ENCODE measurements at regions not wholly inside any gene's neighbourhood (a gene's known extent, or its start where the extent isn't known, plus 50 kb on each side); places are given as distances from the start of the nearest gene placed in this dataset.

DNA sequence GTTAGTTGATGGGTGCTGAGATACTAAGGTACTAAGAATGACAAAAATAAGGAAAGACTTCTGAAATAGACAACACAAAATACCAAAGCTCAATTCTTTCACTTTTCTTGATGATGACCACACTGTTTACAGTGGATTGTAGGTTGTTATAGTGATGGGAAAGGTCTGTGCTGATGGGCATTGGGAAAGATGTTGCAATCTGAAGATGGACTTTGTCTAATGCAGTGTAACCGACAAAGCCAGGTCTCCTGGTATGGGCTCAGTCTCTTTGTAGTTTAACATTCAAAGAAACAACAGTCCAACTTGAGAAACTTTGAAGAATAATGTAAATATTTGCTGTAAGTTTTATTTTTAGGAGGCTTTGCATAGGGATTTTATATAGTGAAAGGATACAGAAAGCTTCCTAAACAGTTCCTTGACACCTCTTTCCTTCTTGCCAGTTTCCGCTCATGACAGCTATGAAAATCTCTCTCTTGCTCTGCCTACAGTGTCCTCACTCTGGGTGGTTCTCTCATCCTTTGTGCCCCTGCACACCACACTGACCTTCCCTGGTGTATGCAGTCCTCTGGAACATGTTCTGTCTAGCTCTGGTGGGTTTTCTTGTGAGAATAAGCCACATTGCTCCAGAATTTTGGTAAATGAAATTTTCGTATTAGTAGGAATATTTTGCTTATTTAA is 172.2 kb downstream of the KCNRG start (continued):
- TF ChIP-seq, protein P1, sequence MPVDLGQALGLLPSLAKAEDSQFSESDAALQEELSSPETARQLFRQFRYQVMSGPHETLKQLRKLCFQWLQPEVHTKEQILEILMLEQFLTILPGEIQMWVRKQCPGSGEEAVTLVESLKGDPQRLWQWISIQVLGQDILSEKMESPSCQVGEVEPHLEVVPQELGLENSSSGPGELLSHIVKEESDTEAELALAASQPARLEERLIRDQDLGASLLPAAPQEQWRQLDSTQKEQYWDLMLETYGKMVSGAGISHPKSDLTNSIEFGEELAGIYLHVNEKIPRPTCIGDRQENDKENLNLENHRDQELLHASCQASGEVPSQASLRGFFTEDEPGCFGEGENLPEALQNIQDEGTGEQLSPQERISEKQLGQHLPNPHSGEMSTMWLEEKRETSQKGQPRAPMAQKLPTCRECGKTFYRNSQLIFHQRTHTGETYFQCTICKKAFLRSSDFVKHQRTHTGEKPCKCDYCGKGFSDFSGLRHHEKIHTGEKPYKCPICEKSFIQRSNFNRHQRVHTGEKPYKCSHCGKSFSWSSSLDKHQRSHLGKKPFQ (tag by site-specific recombination; IDR thresholded peaks at IDR 0.05) = no peak
- TF ChIP-seq, protein P2, sequence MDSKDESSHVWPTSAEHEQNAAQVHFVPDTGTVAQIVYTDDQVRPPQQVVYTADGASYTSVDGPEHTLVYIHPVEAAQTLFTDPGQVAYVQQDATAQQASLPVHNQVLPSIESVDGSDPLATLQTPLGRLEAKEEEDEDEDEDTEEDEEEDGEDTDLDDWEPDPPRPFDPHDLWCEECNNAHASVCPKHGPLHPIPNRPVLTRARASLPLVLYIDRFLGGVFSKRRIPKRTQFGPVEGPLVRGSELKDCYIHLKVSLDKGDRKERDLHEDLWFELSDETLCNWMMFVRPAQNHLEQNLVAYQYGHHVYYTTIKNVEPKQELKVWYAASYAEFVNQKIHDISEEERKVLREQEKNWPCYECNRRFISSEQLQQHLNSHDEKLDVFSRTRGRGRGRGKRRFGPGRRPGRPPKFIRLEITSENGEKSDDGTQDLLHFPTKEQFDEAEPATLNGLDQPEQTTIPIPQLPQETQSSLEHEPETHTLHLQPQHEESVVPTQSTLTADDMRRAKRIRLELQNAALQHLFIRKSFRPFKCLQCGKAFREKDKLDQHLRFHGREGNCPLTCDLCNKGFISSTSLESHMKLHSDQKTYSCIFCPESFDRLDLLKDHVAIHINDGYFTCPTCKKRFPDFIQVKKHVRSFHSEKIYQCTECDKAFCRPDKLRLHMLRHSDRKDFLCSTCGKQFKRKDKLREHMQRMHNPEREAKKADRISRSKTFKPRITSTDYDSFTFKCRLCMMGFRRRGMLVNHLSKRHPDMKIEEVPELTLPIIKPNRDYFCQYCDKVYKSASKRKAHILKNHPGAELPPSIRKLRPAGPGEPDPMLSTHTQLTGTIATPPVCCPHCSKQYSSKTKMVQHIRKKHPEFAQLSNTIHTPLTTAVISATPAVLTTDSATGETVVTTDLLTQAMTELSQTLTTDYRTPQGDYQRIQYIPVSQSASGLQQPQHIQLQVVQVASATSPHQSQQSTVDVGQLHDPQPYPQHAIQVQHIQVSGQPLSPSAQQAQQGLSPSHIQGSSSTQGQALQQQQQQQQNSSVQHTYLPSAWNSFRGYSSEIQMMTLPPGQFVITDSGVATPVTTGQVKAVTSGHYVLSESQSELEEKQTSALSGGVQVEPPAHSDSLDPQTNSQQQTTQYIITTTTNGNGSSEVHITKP (tag by site-specific recombination; IDR thresholded peaks at IDR 0.05) = no peak
- TF ChIP-seq, protein P3, sequence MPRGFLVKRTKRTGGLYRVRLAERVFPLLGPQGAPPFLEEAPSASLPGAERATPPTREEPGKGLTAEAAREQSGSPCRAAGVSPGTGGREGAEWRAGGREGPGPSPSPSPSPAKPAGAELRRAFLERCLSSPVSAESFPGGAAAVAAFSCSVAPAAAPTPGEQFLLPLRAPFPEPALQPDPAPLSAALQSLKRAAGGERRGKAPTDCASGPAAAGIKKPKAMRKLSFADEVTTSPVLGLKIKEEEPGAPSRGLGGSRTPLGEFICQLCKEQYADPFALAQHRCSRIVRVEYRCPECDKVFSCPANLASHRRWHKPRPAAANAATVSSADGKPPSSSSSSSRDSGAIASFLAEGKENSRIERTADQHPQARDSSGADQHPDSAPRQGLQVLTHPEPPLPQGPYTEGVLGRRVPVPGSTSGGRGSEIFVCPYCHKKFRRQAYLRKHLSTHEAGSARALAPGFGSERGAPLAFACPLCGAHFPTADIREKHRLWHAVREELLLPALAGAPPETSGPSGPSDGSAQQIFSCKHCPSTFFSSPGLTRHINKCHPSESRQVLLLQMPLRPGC (tag by site-specific recombination; IDR thresholded peaks at IDR 0.05) = no peak
- TF ChIP-seq ZNF416 (tag by site-specific recombination; IDR thresholded peaks at IDR 0.05) = no peak

DNA sequence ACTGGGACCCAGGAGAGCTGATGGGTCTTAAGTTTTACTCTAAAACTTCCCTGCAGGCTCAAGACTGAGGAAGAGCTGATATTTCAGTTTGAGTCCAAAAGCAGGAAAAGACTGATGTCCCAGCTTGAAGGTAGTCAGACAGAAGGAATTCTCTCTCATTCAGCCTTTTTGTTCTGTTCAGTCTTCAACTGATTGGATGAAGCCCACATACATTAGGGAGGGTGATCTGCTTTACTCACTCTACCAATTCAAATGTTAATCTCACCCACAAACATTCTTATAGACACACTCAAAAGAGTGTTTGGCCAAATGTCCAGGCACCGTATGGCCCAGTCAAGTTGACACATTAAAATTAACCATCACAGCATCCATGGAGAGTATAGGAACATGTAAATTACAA is 173.5 kb downstream of the KCNRG start:
- Histone ChIP-seq H3K4me1 (ENCODE audit: control insufficient read depth, insufficient read depth, low read length) (peaks cover 8% of the 10 kb centered on the region), H3K9me3 (ENCODE audit: control insufficient read depth, insufficient read depth, low read depth, low read length) (no peaks in the 10 kb centered on the region), H3K4me3 (ENCODE audit: low read depth, low read length) (no peak overlapping the region), H3K36me3 (ENCODE audit: control insufficient read depth in 2 of 2, insufficient read depth in 1 of 2, low read length in 2 of 2) (no peaks in the 10 kb centered on the region), H3K27ac (ENCODE audit: extremely low read depth, low read depth, low read length) (no peak overlapping the region)
- CTCF ChIA-PET = interaction anchor here (0.6 to 2.0 kb wide), 7 partner anchors 12 to 567 kb away, joined by 3 to 14 read pairs (median 3); no protein-coding TSS in a partner anchor
- TF ChIP-seq ZNF302 (tag by site-specific recombination; IDR thresholded peaks at IDR 0.05; ENCODE audit: low read depth) (no peak), ZNF239 (tag by site-specific recombination; IDR thresholded peaks at IDR 0.05) (no peak), ZNF223 (tag by site-specific recombination; IDR thresholded peaks at IDR 0.05) (no peak)
- TF ChIP-seq, protein P4, sequence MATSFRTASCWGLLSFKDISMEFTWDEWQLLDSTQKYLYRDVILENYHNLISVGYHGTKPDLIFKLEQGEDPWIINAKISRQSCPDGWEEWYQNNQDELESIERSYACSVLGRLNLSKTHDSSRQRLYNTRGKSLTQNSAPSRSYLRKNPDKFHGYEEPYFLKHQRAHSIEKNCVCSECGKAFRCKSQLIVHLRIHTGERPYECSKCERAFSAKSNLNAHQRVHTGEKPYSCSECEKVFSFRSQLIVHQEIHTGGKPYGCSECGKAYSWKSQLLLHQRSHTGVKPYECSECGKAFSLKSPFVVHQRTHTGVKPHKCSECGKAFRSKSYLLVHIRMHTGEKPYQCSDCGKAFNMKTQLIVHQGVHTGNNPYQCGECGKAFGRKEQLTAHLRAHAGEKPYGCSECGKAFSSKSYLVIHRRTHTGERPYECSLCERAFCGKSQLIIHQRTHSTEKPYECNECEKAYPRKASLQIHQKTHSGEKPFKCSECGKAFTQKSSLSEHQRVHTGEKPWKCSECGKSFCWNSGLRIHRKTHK (tag by site-specific recombination; IDR thresholded peaks at IDR 0.05) = no peak
- POLR2A ChIA-PET = no interaction called here

DNA sequence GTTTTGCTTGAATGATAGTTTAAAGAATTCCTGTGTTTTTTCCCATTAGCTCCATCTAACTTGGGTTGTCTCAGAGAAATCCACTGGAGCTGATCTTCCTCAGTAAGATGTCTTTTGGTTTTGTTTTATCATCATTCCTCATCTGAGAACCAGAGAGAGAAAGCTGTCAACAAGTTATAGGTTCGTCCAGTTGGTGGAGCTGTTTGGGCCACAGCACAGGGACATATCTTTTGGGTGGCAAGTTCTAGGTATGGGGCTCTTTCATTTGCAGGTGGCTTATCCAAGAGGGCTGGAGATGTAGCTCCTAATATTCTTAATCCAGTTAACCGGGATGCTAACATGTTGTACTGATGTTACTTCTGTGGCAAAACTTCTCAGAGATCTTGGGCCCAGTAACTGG is 174.2 kb downstream of the KCNRG start:
- no peaks in the 10 kb centered on the region for H3K9me3 ChIP-seq (ENCODE audit: control insufficient read depth, insufficient read depth, low read depth, low read length)
- H3K4me1 ChIP-seq (ENCODE audit: control insufficient read depth, insufficient read depth, low read length) = peaks cover 8% of the 10 kb centered on the region
- no peak overlapping the region for H3K27ac ChIP-seq (ENCODE audit: extremely low read depth, low read depth, low read length)
- H3K36me3 ChIP-seq (ENCODE audit: control insufficient read depth in 2 of 2, insufficient read depth in 1 of 2, low read length in 2 of 2) = no peaks in the 10 kb centered on the region
- TF ChIP-seq ZNF654 (tag by site-specific recombination; IDR thresholded peaks at IDR 0.05; ENCODE audit: low read depth) (peak; percentile 14; the same call in 1 of the 2 replicates), ZIC2 (tag by site-specific recombination; IDR thresholded peaks at IDR 0.05) (no peak), ZNF350 (tag by site-specific recombination; IDR thresholded peaks at IDR 0.05) (no peak), SCRT2 (tag by site-specific recombination; IDR thresholded peaks at IDR 0.05) (peak; percentile 45; the same call in 1 of the 2 replicates)
- TF ChIP-seq, protein P5, sequence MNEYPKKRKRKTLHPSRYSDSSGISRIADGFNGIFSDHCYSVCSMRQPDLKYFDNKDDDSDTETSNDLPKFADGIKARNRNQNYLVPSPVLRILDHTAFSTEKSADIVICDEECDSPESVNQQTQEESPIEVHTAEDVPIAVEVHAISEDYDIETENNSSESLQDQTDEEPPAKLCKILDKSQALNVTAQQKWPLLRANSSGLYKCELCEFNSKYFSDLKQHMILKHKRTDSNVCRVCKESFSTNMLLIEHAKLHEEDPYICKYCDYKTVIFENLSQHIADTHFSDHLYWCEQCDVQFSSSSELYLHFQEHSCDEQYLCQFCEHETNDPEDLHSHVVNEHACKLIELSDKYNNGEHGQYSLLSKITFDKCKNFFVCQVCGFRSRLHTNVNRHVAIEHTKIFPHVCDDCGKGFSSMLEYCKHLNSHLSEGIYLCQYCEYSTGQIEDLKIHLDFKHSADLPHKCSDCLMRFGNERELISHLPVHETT (tag by site-specific recombination; IDR thresholded peaks at IDR 0.05) = no peak
- POLR2A ChIA-PET = no interaction called here
- H3K4me3 ChIP-seq (ENCODE audit: low read depth, low read length) = no peak overlapping the region
- CTCF ChIA-PET = interaction anchor here (0.6 to 2.0 kb wide), 6 partner anchors 11 to 566 kb away, joined by 3 to 14 read pairs (median 4); no protein-coding TSS in a partner anchor

Measured in HEK293 (cell line).